ENCODE measurements at regions not wholly inside any gene's neighbourhood (a gene's known extent, or its start where the extent isn't known, plus 50 kb on each side); places are given as distances from the start of the nearest gene placed in this dataset.
A peak's percentile ranks its signal among the peaks of the same experiment; 100 is the strongest.

- H3K4me1 ChIP-seq (ENCODE audit: low read depth) = no peaks in the 10 kb centered on the region
- H3K4me3 ChIP-seq = no peak overlapping the region
- no peak for TF ChIP-seq CTCF (IDR thresholded peaks at IDR 0.05)
- intact Hi-C loops (cut with DNase I, micrococcal nuclease) = no loop called here
- H3K9me3 ChIP-seq = no peaks in the 10 kb centered on the region
- no peak for ATAC-seq
- H3K36me3 ChIP-seq (ENCODE audit: low read depth) = no peaks in the 10 kb centered on the region
- no peak for DNase-seq
These were observed 244.3 kb downstream of the ACTR3 start for GRCh38 chr2:114134146-114134545.

- no peak overlapping the region for H3K4me3 ChIP-seq
- no peaks in the 10 kb centered on the region for H3K4me1 ChIP-seq (ENCODE audit: low read depth)
- H3K36me3 ChIP-seq (ENCODE audit: low read depth) = no peaks in the 10 kb centered on the region
- DNase-seq (no peak), ATAC-seq (no peak)
- no peak for TF ChIP-seq CTCF (IDR thresholded peaks at IDR 0.05)
- no peaks in the 10 kb centered on the region for H3K9me3 ChIP-seq
- intact Hi-C loops (cut with DNase I, micrococcal nuclease) = no loop called here
These were observed 249.7 kb downstream of the ACTR3 start for GRCh38 chr2:114139542-114139941.

GRCh38 chr2:114156366-114157056 is 266.6 kb downstream of the ACTR3 start:
- ATAC-seq = no peak
- DNase-seq = no peak

GRCh38 chr2:114157057-114157385 is 267.1 kb downstream of the ACTR3 start:
- Histone ChIP-seq H3K9me3 (no peaks in the 10 kb centered on the region), H3K4me1 (ENCODE audit: low read depth) (no peaks in the 10 kb centered on the region), H3K4me3 (no peak overlapping the region), H3K36me3 (ENCODE audit: low read depth) (no peaks in the 10 kb centered on the region)
- no peak for ATAC-seq
- no peak for TF ChIP-seq CTCF (IDR thresholded peaks at IDR 0.05)
- intact Hi-C loops (cut with DNase I, micrococcal nuclease) = no loop called here
- DNase-seq = no peak

More at GRCh38 chr2:114156366-114157056, 266.6 kb downstream of the ACTR3 start:
- TF ChIP-seq CTCF (IDR thresholded peaks at IDR 0.05) = no peak
- intact Hi-C loops (cut with DNase I, micrococcal nuclease) = no loop called here
- no peaks in the 10 kb centered on the region for H3K36me3 ChIP-seq (ENCODE audit: low read depth)
- no peak overlapping the region for H3K4me3 ChIP-seq
- H3K9me3 ChIP-seq = no peaks in the 10 kb centered on the region
- no peaks in the 10 kb centered on the region for H3K4me1 ChIP-seq (ENCODE audit: low read depth)

GRCh38 chr2:114160263-114160981 is 270.5 kb downstream of the ACTR3 start:
- no peak for TF ChIP-seq CTCF (IDR thresholded peaks at IDR 0.05)
- no peaks in the 10 kb centered on the region for H3K4me1 ChIP-seq (ENCODE audit: low read depth)
- DNase-seq (no peak), ATAC-seq (peak; percentile 61)
- intact Hi-C loops (cut with DNase I, micrococcal nuclease) = no loop called here
- no peaks in the 10 kb centered on the region for H3K36me3 ChIP-seq (ENCODE audit: low read depth)
- no peak overlapping the region for H3K4me3 ChIP-seq
- no peaks in the 10 kb centered on the region for H3K9me3 ChIP-seq
